ENCODE measurements at regions not wholly inside any gene's neighbourhood (a gene's known extent, or its start where the extent isn't known, plus 50 kb on each side); places are given as distances from the start of the nearest gene placed in this dataset.

DNA sequence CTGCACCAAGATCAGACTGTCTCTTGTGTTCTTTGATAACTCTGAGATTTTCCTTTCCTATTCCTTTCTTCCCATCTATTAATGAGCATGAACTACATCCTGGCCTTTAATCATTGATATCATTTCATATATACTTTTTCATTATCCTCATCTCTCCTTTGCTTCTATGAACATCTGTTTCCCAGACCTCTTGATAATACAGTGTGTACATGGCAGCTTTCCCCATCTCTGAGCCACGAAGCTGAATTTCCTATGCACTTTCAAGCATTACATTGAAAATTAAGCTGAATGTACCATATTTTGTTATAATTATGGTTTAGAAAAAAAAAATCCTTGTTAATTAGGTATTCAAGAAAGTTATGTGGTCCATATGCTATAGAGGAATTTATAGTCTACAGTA, 60.9 kb upstream of the CREB5 start:
- no peak for TF ChIP-seq POLR2A (IDR thresholded peaks at IDR 0.05; ENCODE audit: low read depth, low read length)
- no peak for TF ChIP-seq POLR2AphosphoS5 (IDR thresholded peaks at IDR 0.05; ENCODE audit: low read depth, low read length)
- TF ChIP-seq SPI1 (IDR thresholded peaks at IDR 0.05; ENCODE audit: low read depth, low read length) = no peak
- no peak for TF ChIP-seq PAX5 (IDR thresholded peaks at IDR 0.05; ENCODE audit: insufficient read depth, low read length, severe bottlenecking)
- TF ChIP-seq POU2F2 (IDR thresholded peaks at IDR 0.05; ENCODE audit: low read depth, low read length) = no peak
- no peak for TF ChIP-seq TAF1 (IDR thresholded peaks at IDR 0.05; ENCODE audit: low read depth, low read length)
- DNase-seq (ENCODE audit: insufficient read length, low spot score) (no peak), FAIRE-seq (no peak)

DNA sequence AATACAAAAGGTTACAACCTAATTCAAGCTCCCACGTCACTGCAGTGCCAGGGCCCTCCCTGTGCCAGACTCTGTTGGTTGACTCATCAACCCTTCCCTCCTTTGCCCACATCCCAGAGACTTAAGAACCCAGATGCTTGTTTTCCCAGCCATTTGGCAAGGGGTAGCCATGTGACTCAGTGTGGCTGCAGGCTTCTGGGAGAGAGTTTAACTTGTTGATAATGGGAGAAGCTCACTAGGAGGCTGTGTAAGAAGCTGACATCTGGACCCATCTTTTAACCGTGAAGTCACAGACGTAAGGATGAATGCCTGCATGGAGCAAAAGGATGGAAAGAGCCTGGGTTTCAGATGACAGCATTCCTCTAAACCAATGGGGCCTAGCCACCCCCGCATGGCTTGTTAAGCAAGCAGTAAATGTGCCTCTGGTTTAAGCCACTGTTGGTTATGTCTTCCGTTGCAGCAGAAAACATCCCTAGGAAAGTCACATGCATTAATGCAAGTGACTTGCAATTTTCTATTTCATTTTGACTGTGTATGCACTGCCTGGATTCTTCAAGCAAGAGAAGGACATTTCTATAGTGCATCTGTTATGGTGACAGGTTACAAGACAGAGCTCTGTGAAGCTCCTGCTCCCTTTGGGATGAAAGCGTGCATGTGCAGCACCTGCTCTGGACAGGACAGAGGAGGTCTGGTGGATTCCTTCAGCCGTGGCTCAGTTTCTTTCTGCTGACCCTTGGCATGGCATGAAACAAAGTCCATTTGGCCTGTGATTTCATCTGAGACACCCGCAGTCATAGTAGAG, 57.5 kb upstream of the CREB5 start:
- no peak for TF ChIP-seq POLR2A (IDR thresholded peaks at IDR 0.05; ENCODE audit: low read depth, low read length)
- no peak for TF ChIP-seq SPI1 (IDR thresholded peaks at IDR 0.05; ENCODE audit: low read depth, low read length)
- no peak for TF ChIP-seq TAF1 (IDR thresholded peaks at IDR 0.05; ENCODE audit: low read depth, low read length)
- TF ChIP-seq POU2F2 (IDR thresholded peaks at IDR 0.05; ENCODE audit: low read depth, low read length) = no peak
- no peak for TF ChIP-seq PAX5 (IDR thresholded peaks at IDR 0.05; ENCODE audit: insufficient read depth, low read length, severe bottlenecking)
- TF ChIP-seq POLR2AphosphoS5 (IDR thresholded peaks at IDR 0.05; ENCODE audit: low read depth, low read length) = no peak
- FAIRE-seq = no peak
- DNase-seq (ENCODE audit: insufficient read length, low spot score) = no peak

DNA sequence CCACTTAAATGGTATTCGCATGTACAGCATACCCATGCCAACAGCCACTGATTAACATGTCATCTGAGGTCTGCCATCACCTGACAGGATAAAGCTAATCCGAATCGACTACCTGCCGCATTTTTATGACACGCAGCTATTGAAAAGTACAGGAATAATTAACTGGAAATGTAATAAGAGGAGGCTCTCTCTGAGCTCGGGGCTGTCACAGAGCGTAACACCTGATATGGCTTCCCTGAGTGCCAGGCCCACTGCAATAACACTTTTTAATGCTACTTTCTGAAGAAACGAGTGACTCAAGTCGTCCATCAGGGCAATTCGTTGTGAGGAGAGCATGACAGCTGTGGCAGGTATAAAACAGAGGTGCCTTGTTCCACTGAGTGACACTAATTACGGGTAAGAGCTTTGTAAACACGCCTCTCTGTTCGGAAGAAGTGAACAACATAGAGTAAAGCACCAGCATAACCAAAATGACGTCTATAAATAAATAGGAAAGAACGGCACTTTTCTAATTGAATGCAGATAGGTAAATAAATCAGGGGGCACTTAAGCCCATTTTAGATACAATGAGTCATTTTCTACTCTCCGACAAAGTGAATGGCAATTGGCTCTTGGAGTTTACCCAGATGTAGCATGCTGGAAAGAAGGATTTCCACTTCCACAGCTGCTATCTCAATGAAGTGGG, 56.5 kb upstream of the CREB5 start:
- no peak for DNase-seq (ENCODE audit: insufficient read length, low spot score)
- no peak for FAIRE-seq
- TF ChIP-seq POLR2A (IDR thresholded peaks at IDR 0.05; ENCODE audit: low read depth, low read length) (no peak), SPI1 (IDR thresholded peaks at IDR 0.05; ENCODE audit: low read depth, low read length) (no peak), PAX5 (IDR thresholded peaks at IDR 0.05; ENCODE audit: insufficient read depth, low read length, severe bottlenecking) (no peak), TAF1 (IDR thresholded peaks at IDR 0.05; ENCODE audit: low read depth, low read length) (no peak), POU2F2 (IDR thresholded peaks at IDR 0.05; ENCODE audit: low read depth, low read length) (no peak), POLR2AphosphoS5 (IDR thresholded peaks at IDR 0.05; ENCODE audit: low read depth, low read length) (no peak)

DNA sequence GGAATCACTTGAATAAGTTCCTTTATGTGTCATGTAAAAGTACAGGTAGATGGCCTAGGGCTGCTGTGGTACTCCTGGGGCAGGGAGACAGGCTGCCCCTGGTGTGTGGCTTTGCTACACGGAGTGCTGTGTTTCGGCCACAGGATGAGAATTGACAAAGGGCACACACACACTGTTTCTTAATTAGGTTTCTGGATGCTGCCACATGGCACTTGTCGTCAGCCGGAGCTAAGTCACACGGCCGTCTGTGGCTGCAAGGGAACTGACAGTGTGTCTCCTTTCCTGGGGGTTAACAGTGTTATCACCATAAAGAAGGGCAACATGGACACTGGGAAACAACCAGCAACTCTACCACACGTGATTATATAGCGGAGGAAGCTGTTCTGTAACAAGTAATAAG, 55.7 kb upstream of the CREB5 start:
- DNase-seq (ENCODE audit: insufficient read length, low spot score) (no peak), FAIRE-seq (no peak)
- TF ChIP-seq TAF1 (IDR thresholded peaks at IDR 0.05; ENCODE audit: low read depth, low read length) (no peak), PAX5 (IDR thresholded peaks at IDR 0.05; ENCODE audit: insufficient read depth, low read length, severe bottlenecking) (no peak), SPI1 (IDR thresholded peaks at IDR 0.05; ENCODE audit: low read depth, low read length) (no peak), POLR2A (IDR thresholded peaks at IDR 0.05; ENCODE audit: low read depth, low read length) (no peak), POU2F2 (IDR thresholded peaks at IDR 0.05; ENCODE audit: low read depth, low read length) (no peak), POLR2AphosphoS5 (IDR thresholded peaks at IDR 0.05; ENCODE audit: low read depth, low read length) (no peak)

DNA sequence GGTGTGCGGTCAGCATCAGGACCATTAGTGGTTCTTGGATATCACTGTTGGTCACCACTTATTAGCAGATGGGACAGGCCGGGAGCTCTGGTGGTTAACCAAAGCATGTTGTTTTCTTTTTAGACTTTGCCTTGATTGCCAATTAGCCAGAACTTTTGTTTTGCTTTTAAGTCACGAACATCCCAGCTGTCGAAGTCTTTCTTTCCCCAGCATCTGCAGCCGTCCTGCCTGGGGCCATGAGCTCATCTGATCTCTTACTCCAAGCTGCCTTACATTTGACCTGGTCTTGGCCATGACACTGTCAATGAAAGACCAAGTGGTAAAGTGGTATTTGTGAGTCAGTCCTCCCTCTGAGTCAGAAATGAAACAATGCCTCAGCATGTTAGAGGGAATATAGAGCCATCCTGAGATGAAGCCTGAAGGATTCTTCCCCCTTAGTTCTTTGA, 53.9 kb upstream of the CREB5 start:
- no peak for DNase-seq (ENCODE audit: insufficient read length, low spot score)
- TF ChIP-seq TAF1 (IDR thresholded peaks at IDR 0.05; ENCODE audit: low read depth, low read length) (no peak), POU2F2 (IDR thresholded peaks at IDR 0.05; ENCODE audit: low read depth, low read length) (no peak), POLR2A (IDR thresholded peaks at IDR 0.05; ENCODE audit: low read depth, low read length) (no peak), SPI1 (IDR thresholded peaks at IDR 0.05; ENCODE audit: low read depth, low read length) (no peak), POLR2AphosphoS5 (IDR thresholded peaks at IDR 0.05; ENCODE audit: low read depth, low read length) (no peak), PAX5 (IDR thresholded peaks at IDR 0.05; ENCODE audit: insufficient read depth, low read length, severe bottlenecking) (no peak)
- no peak for FAIRE-seq

DNA sequence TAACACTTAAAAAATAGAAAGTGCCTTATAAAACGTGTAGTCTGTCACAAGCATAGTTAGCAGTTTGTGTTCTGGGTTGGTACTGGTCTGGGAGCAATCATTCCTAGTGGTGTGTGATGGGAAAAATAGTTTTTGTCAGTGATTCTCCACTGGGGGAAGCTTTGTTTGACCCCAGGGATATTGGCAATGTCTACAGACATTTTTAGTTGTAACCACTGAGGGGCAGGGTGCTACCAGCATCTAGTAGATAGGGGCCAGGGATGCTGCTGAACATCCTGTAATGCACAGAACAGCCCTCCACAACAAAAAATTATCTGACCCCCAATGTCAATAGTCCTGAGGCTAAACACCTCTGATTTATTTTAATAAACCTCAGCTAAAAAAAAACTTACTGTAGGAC, 51.6 kb upstream of the CREB5 start:
- DNase-seq (ENCODE audit: insufficient read length, low spot score) (no peak), FAIRE-seq (no peak)
- TF ChIP-seq SPI1 (IDR thresholded peaks at IDR 0.05; ENCODE audit: low read depth, low read length) (no peak), POLR2AphosphoS5 (IDR thresholded peaks at IDR 0.05; ENCODE audit: low read depth, low read length) (no peak), POU2F2 (IDR thresholded peaks at IDR 0.05; ENCODE audit: low read depth, low read length) (no peak), TAF1 (IDR thresholded peaks at IDR 0.05; ENCODE audit: low read depth, low read length) (no peak), PAX5 (IDR thresholded peaks at IDR 0.05; ENCODE audit: insufficient read depth, low read length, severe bottlenecking) (no peak), POLR2A (IDR thresholded peaks at IDR 0.05; ENCODE audit: low read depth, low read length) (no peak)

DNA sequence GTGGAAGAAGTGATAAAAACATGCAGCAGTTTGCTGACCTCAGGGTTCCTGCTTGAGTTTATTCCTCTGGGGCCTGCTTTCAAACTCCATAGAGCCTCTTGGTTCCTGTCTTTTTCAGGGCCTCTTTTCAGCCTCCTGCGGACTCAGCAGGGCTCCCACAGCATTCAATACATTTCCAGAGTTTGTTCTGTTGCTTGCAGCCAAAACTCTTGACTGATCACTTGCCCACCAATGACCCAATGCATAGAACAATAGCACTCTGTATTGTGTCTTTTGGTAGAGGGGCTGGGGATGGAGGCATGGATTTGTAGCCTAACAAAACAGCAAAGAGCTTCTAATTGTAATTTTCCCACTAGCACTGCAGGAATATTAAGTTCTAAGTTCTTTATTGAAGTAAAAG, 50.8 kb upstream of the CREB5 start:
- DNase-seq (ENCODE audit: insufficient read length, low spot score) = no peak
- no peak for FAIRE-seq
- TF ChIP-seq TAF1 (IDR thresholded peaks at IDR 0.05; ENCODE audit: low read depth, low read length) (no peak), POLR2AphosphoS5 (IDR thresholded peaks at IDR 0.05; ENCODE audit: low read depth, low read length) (no peak), POLR2A (IDR thresholded peaks at IDR 0.05; ENCODE audit: low read depth, low read length) (no peak), POU2F2 (IDR thresholded peaks at IDR 0.05; ENCODE audit: low read depth, low read length) (no peak), SPI1 (IDR thresholded peaks at IDR 0.05; ENCODE audit: low read depth, low read length) (no peak), PAX5 (IDR thresholded peaks at IDR 0.05; ENCODE audit: insufficient read depth, low read length, severe bottlenecking) (no peak)

DNA sequence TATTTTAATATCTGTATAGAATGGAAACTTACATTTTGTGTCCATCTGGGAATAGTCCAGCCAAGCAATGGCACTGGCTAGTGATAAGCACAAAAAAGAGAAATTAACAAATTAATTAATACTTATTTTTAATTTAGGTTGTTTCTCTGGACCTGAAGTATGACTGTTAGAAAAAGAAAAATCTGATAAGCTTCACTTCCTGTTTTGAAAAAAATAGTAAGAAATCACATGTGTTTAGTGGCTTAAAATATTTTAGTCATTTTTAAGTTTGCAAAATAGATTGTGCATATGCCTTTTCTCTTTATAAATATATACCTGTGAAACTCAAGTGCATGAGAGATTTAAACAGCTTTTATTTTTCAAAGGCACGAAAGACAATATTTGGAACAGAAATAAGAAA, 50.1 kb upstream of the CREB5 start:
- FAIRE-seq (no peak), DNase-seq (ENCODE audit: insufficient read length, low spot score) (no peak)
- TF ChIP-seq PAX5 (IDR thresholded peaks at IDR 0.05; ENCODE audit: insufficient read depth, low read length, severe bottlenecking) (no peak), POLR2A (IDR thresholded peaks at IDR 0.05; ENCODE audit: low read depth, low read length) (no peak), POU2F2 (IDR thresholded peaks at IDR 0.05; ENCODE audit: low read depth, low read length) (no peak), TAF1 (IDR thresholded peaks at IDR 0.05; ENCODE audit: low read depth, low read length) (no peak), SPI1 (IDR thresholded peaks at IDR 0.05; ENCODE audit: low read depth, low read length) (no peak)
